ENCODE measurements at regions not wholly inside any gene's neighbourhood (a gene's known extent, or its start where the extent isn't known, plus 50 kb on each side); places are given as distances from the start of the nearest gene placed in this dataset.

GRCh38 chr1:189192741-189193520, 1284.7 kb downstream of the BRINP3 start:
- TF ChIP-seq CTCF (IDR thresholded peaks at IDR 0.05; ENCODE audit: low read length, missing control alignments), result no peak
- no peak for DNase-seq (ENCODE audit: low read depth)
- H3K4me3 ChIP-seq (replicated peaks; ENCODE audit: low read depth, low read length), result no peak overlapping the region

- DNase-seq (ENCODE audit: low read depth), result peak; percentile 3
- H3K4me3 ChIP-seq (replicated peaks; ENCODE audit: low read depth, low read length), result no peak overlapping the region
These were observed 1271.8 kb downstream of the BRINP3 start for GRCh38 chr1:189205863-189206262.

GRCh38 chr1:189206617-189207016, 1271.0 kb downstream of the BRINP3 start:
- no peak for DNase-seq (ENCODE audit: low read depth)
- no peak for TF ChIP-seq CTCF (IDR thresholded peaks at IDR 0.05; ENCODE audit: low read length, missing control alignments)
- H3K4me3 ChIP-seq (replicated peaks; ENCODE audit: low read depth, low read length), result no peak overlapping the region

More at GRCh38 chr1:189205863-189206262, 1271.8 kb downstream of the BRINP3 start:
- TF ChIP-seq CTCF (IDR thresholded peaks at IDR 0.05; ENCODE audit: low read length, missing control alignments), result no peak

DNA sequence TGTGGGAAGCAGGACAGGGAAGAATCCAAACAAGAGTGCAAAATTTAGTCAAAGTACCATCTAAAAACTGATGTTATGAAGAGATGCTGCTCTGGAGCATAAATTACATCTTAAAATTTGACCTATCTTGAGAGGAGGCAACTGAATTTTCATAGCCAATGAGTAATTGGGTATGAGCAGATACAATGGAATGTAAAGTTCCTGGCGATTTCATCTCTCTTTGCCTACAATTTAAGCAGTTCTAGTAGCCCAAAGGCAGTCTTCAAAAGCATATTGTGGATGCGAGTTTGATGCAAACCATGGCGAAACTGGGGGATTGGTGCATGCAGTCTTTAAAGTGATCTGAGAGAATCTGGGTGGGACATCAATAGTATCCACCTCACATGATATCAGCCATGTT, 1265.9 kb downstream of the BRINP3 start:
- no peak for TF ChIP-seq CTCF (IDR thresholded peaks at IDR 0.05; ENCODE audit: low read length, missing control alignments)
- DNase-seq (ENCODE audit: low read depth), result peak; percentile 44

GRCh38 chr1:189212606-189213005, 1265.1 kb downstream of the BRINP3 start:
- no peak for TF ChIP-seq CTCF (IDR thresholded peaks at IDR 0.05; ENCODE audit: low read length, missing control alignments)
- DNase-seq (ENCODE audit: low read depth), result peak; percentile 26
- H3K4me3 ChIP-seq (replicated peaks; ENCODE audit: low read depth, low read length), result no peak overlapping the region

More for the DNA sequence above, 1265.9 kb downstream of the BRINP3 start:
- H3K4me3 ChIP-seq (replicated peaks; ENCODE audit: low read depth, low read length), result no peak overlapping the region

GRCh38 chr1:189216886-189217285, 1260.8 kb downstream of the BRINP3 start:
- H3K4me3 ChIP-seq (replicated peaks; ENCODE audit: low read depth, low read length), result no peak overlapping the region
- no peak for DNase-seq (ENCODE audit: low read depth)
- no peak for TF ChIP-seq CTCF (IDR thresholded peaks at IDR 0.05; ENCODE audit: low read length, missing control alignments)

DNA sequence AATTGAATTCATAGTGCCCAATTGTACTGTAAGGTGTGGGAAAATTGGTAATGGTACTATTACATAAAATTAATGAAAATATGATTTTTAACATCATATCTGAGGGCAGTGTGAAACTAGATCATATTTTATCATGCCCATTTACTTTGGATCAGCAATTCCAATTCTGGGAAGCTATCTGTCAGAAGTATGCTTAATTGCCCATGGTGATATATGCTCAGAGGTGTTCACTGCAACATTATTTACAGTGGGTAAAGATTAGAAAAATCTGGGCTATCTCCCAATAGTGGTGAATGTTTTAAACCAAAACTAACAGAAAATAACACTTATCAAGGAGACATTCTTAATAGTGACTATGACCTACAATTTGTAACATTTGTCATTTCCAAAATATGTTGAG, 1260.0 kb downstream of the BRINP3 start:
- TF ChIP-seq CTCF (IDR thresholded peaks at IDR 0.05; ENCODE audit: low read length, missing control alignments), result no peak
- H3K4me3 ChIP-seq (replicated peaks; ENCODE audit: low read depth, low read length), result no peak overlapping the region
- DNase-seq (ENCODE audit: low read depth), result no peak
